ENCODE measurements at regions not wholly inside any gene's neighbourhood (a gene's known extent, or its start where the extent isn't known, plus 50 kb on each side); places are given as distances from the start of the nearest gene placed in this dataset.

- H3K4me3 ChIP-seq (replicated peaks in 1 of 3; ENCODE audit: insufficient read depth in 1 of 3, low read depth in 2 of 3, low read length in 3 of 3) = no peak overlapping the region
- intact Hi-C loops (cut with micrococcal nuclease; ENCODE audit: unreplicated experiment) = no loop called here
- H3K4me1 ChIP-seq (ENCODE audit: insufficient read depth, low read length) = no peaks in the 10 kb centered on the region
- no TSS peak for BruUV-seq (replicated peaks)
- FAIRE-seq = no peak
- in situ Hi-C loops (cut with HindIII; ENCODE audit: extremely low pct_ligation_motif_present, low pct_unique_long_range_greater_than_20kb) = no loop called here
- H3K79me2 ChIP-seq (ENCODE audit: insufficient read depth, low read length) = no peaks in the 10 kb centered on the region
- WGBS (ENCODE audit: low lambda C conversion rate) = 0% methylated on average over 1 of the region's 5 CpGs
- POLR2A ChIA-PET = no interaction called here
- TF ChIP-seq GPN1 (CRISPR knock-in tag; IDR thresholded peaks at IDR 0.05; ENCODE audit: borderline replicate concordance) = no peak
- TF ChIP-seq SALL1 (CRISPR knock-in tag; IDR thresholded peaks at IDR 0.05) = no peak
- TF ChIP-seq ZNF713 (CRISPR knock-in tag; IDR thresholded peaks at IDR 0.05) = no peak
- TF ChIP-seq ELF4 (CRISPR knock-in tag; IDR thresholded peaks at IDR 0.05; ENCODE audit: borderline replicate concordance) = no peak
- TF ChIP-seq ZFAT (CRISPR knock-in tag; conservative IDR thresholded peaks at IDR 0.05) = no peak
- TF ChIP-seq ZNF556 (CRISPR knock-in tag; IDR thresholded peaks at IDR 0.05; ENCODE audit: borderline replicate concordance) = no peak
- TF ChIP-seq SNAI1 (CRISPR knock-in tag; IDR thresholded peaks at IDR 0.05; ENCODE audit: borderline replicate concordance) = no peak
- TF ChIP-seq ZNF343 (CRISPR knock-in tag; IDR thresholded peaks at IDR 0.05) = no peak
- no peak for TF ChIP-seq FIP1L1 (IDR thresholded peaks at IDR 0.05; ENCODE audit: borderline replicate concordance, insufficient read depth, low read depth, low read length)
- no peak for TF ChIP-seq FOSL2 (CRISPR knock-in tag; IDR thresholded peaks at IDR 0.05)
- TF ChIP-seq TBX3 (IDR thresholded peaks at IDR 0.05; ENCODE audit: borderline replicate concordance) = no peak
- TF ChIP-seq ZNF878 (CRISPR knock-in tag; IDR thresholded peaks at IDR 0.05) = no peak
- no peak for TF ChIP-seq ZNF329 (CRISPR knock-in tag; IDR thresholded peaks at IDR 0.05; ENCODE audit: low read depth)
- no peaks in the 10 kb centered on the region for H3K9me3 ChIP-seq (ENCODE audit: low read length)
- CTCF ChIA-PET (ENCODE audit: low intra/inter-chr PET ratio, low total read pairs) = no interaction called here
- no peak overlapping the region for H2AFZ ChIP-seq (ENCODE audit: low read length)
- H3K36me3 ChIP-seq (replicated peaks in 1 of 2; ENCODE audit: control insufficient read depth in 1 of 2, insufficient read depth in 2 of 2, low read length in 2 of 2) = no peaks in the 10 kb centered on the region
- H3K27ac ChIP-seq (ENCODE audit: extremely low read length, insufficient read depth, low read length) = no peak overlapping the region
- no peaks in the 10 kb centered on the region for H4K20me1 ChIP-seq (ENCODE audit: insufficient read depth, low read length)
- ATAC-seq = no peak
- no peak for DNase-seq (ENCODE audit: low spot score)
- no peaks in the 10 kb centered on the region for H3K27me3 ChIP-seq (ENCODE audit: control insufficient read depth in 1 of 2, insufficient read depth in 2 of 2, low read length in 2 of 2)
- no peak overlapping the region for H3K4me2 ChIP-seq (ENCODE audit: low read depth, low read length)
- no peak overlapping the region for H3K9ac ChIP-seq (ENCODE audit: insufficient read depth, low read depth, low read length)
Measured at GRCh38 chr7:97580205-97580604, 151.7 kb upstream of the TAC1 start.

Measured in HepG2 (cell line).